NCI-H187 (cell line): ENCODE measurements at regions not wholly inside any gene's neighbourhood (a gene's known extent, or its start where the extent isn't known, plus 50 kb on each side); places are given as distances from the start of the nearest gene placed in this dataset.
"Not testable (repeated sequence)": the region's sequence is repeated elsewhere in the genome, so short reads cannot be mapped to it uniquely, and the experiment has no call there.

Experiments
- DNase-seq, 2 experiments: peaks; one replicate each; lab custom pipeline; 2025; lab: John Stamatoyannopoulos, UW

GRCh38 chr15:35992791-35993190 lies 446.8 kb upstream of the DPH6 start:
- DNase-seq = no peak

GRCh38 chr15:35993196-35993595 lies 447.2 kb upstream of the DPH6 start:
- DNase-seq = no peak

- no peak for DNase-seq
These were observed 448.9 kb upstream of the DPH6 start for GRCh38 chr15:35994876-35995275.

GRCh38 chr15:35998663-35999602 lies 453.0 kb upstream of the DPH6 start:
- no peak for DNase-seq

- no peak for DNase-seq
These were observed 459.0 kb upstream of the DPH6 start for GRCh38 chr15:36004891-36005490.

- no peak for DNase-seq
These were observed 459.6 kb upstream of the DPH6 start for GRCh38 chr15:36005542-36005941.

GRCh38 chr15:36007699-36008098 lies 461.7 kb upstream of the DPH6 start:
- no peak for DNase-seq

- DNase-seq = no peak
These were observed 462.8 kb upstream of the DPH6 start for GRCh38 chr15:36008719-36009118.

- DNase-seq = no peak
These were observed 478.2 kb upstream of the DPH6 start for GRCh38 chr15:36024031-36024688.

- no peak for DNase-seq
These were observed 480.8 kb upstream of the DPH6 start for GRCh38 chr15:36026627-36027283.

- no peak for DNase-seq
These were observed 483.7 kb upstream of the DPH6 start for GRCh38 chr15:36029606-36030210.

GRCh38 chr15:36039996-36040572 lies 494.1 kb upstream of the DPH6 start:
- no peak for DNase-seq

- not testable (repeated sequence) for DNase-seq
These were observed 501.2 kb upstream of the DPH6 start for GRCh38 chr15:36047018-36047716.

GRCh38 chr15:36050899-36051298 lies 504.9 kb upstream of the DPH6 start:
- no peak for DNase-seq

GRCh38 chr15:36052641-36053040 lies 506.7 kb upstream of the DPH6 start:
- not testable (repeated sequence) for DNase-seq

- DNase-seq = no peak
These were observed 507.8 kb upstream of the DPH6 start for GRCh38 chr15:36053746-36054145.

- no peak for DNase-seq
These were observed 513.6 kb upstream of the DPH6 start for GRCh38 chr15:36059596-36059995.

- no peak for DNase-seq
These were observed 516.4 kb upstream of the DPH6 start for GRCh38 chr15:36062357-36062756.

- DNase-seq = no peak
These were observed 512.7 kb upstream of the CDIN1 start for GRCh38 chr15:36066757-36067156.

- DNase-seq = no peak
These were observed 511.7 kb upstream of the CDIN1 start for GRCh38 chr15:36067483-36068274.
